Natural killer cell (primary cell): ENCODE measurements at regions not wholly inside any gene's neighbourhood (a gene's known extent, or its start where the extent isn't known, plus 50 kb on each side); places are given as distances from the start of the nearest gene placed in this dataset.

Source experiments
- ATAC-seq, 3 donors: fragments of 150-1000 bp in 2 of 3; fragments of 200-7000 bp in 1 of 3; cut with Tn5 transposase; 1 replicate in 1 of 3; 2 replicates in 2 of 3; pipeline ENCODE4 v1.10.0; 2021; ENCODE audit warnings: mild to moderate bottlenecking in 2 of 3, moderate library complexity in 2 of 3
- DNase-seq, 2 donors: peaks; one replicate each; pipeline versions ENCODE4 v3.0.0 to v3.0.0-alpha.2; 2013 to 2021; ENCODE audit warnings: mixed read lengths in 1 of 2
- H3K27ac ChIP-seq: one replicate; pipeline ENCODE4 v1.5.1; 2013; ENCODE audit warnings: mild to moderate bottlenecking, low read length
- H3K27me3 ChIP-seq: one replicate; pipeline ENCODE4 v1.6.1; 2013; ENCODE audit warnings: low read length; ENCODE audit not compliant: control insufficient read depth, insufficient read depth
- H3K36me3 ChIP-seq: one replicate; pipeline ENCODE4 v1.6.1; 2013; ENCODE audit warnings: low read length; ENCODE audit not compliant: control insufficient read depth, insufficient read depth
- H3K4me1 ChIP-seq: one replicate; pipeline ENCODE4 v1.6.1; 2013; ENCODE audit warnings: low read length; ENCODE audit not compliant: control insufficient read depth, insufficient read depth
- H3K4me3 ChIP-seq: one replicate; pipeline ENCODE4 v1.5.1; 2013; ENCODE audit warnings: low read length
- H3K9me3 ChIP-seq: one replicate; pipeline ENCODE4 v1.6.1; 2013; ENCODE audit warnings: low read length; ENCODE audit not compliant: control insufficient read depth, insufficient read depth
- H3K27ac Mint-ChIP-seq, 2 donors: one replicate each; pipeline ENCODE4 v1.8.0; 2022; ENCODE audit warnings: mild to moderate bottlenecking in 2 of 2, mixed read lengths in 2 of 2, moderate library complexity in 1 of 2
- H3K27me3 Mint-ChIP-seq, 2 donors: one replicate each; pipeline ENCODE4 v1.8.0; 2022; ENCODE audit warnings: low read depth in 2 of 2, mixed read lengths in 2 of 2
- H3K36me3 Mint-ChIP-seq: one replicate; pipeline ENCODE4 v1.8.0; 2022; ENCODE audit warnings: mixed read lengths
- H3K4me1 Mint-ChIP-seq, 2 donors: one replicate each; pipeline ENCODE4 v1.8.0; 2022; ENCODE audit warnings: mixed read lengths in 2 of 2
- H3K4me3 Mint-ChIP-seq: one replicate; pipeline ENCODE4 v1.8.0; 2022; ENCODE audit warnings: mild to moderate bottlenecking, moderate library complexity, mixed read lengths
- H3K9me3 Mint-ChIP-seq, 2 donors: one replicate each; pipeline ENCODE4 v1.8.0; 2022; ENCODE audit warnings: mixed read lengths in 2 of 2
- CTCF ChIP-seq: fragments of 200-600 bp; IDR thresholded peaks from one replicate; pipeline ENCODE4 v1.8.0; 2022; ENCODE audit warnings: antibody characterized with exemption
- WGBS: methylation state at CpG from one replicate; pipeline ENCODE4 v1.1.7; 2013; ENCODE audit warnings: missing lambda C conversion rate; ENCODE audit not compliant: insufficient coverage; 5-methylcytosine and 5-hydroxymethylcytosine counted together
- intact Hi-C: fragments of 100-400 bp; cut with micrococcal nuclease; formaldehyde crosslinking; loops from one replicate; pipeline ENCODE4 v1.14.2; 2022

- Histone ChIP-seq H3K27ac (no peak overlapping the region), H3K27me3 (no peaks in the 10 kb centered on the region), H3K4me3 (no peak overlapping the region), H3K9me3 (no peaks in the 10 kb centered on the region), H3K36me3 (no peaks in the 10 kb centered on the region), H3K4me1 (no peaks in the 10 kb centered on the region)
- H3K27ac Mint-ChIP-seq: no peak overlapping the region
- intact Hi-C loops: no loop called here
- H3K4me3 Mint-ChIP-seq: no peak overlapping the region
- WGBS: 80% methylated on average over 1 of the region's 1 CpG
- no peak for DNase-seq
- ATAC-seq: no peak
- no peaks in the 10 kb centered on the region for H3K36me3 Mint-ChIP-seq
- H3K27me3 Mint-ChIP-seq: peaks cover 5 to 11% of the 10 kb centered on the region in 2 donors
- no peaks in the 10 kb centered on the region for H3K9me3 Mint-ChIP-seq
- no peaks in the 10 kb centered on the region for H3K4me1 Mint-ChIP-seq
- TF ChIP-seq CTCF: no peak
Observed at GRCh38 chr5:143748516-143748915, 63.4 kb upstream of the HMHB1 start.

- H3K9me3 ChIP-seq: no peaks in the 10 kb centered on the region
- H3K4me1 ChIP-seq: no peaks in the 10 kb centered on the region
- Mint-ChIP-seq H3K27ac (no peak overlapping the region), H3K4me1 (peaks cover 5 to 7% of the 10 kb centered on the region in 2 donors), H3K27me3 (peaks cover 0 to 6% of the 10 kb centered on the region in 2 donors), H3K9me3 (no peaks in the 10 kb centered on the region), H3K4me3 (no peak overlapping the region), H3K36me3 (no peaks in the 10 kb centered on the region)
- ATAC-seq (no peak), DNase-seq (no peak)
- H3K36me3 ChIP-seq: no peaks in the 10 kb centered on the region
- 87% methylated on average over 4 of the region's 5 CpGs for WGBS
- H3K27me3 ChIP-seq: no peaks in the 10 kb centered on the region
- H3K4me3 ChIP-seq: no peak overlapping the region
- no peak for TF ChIP-seq CTCF
- H3K27ac ChIP-seq: no peak overlapping the region
- intact Hi-C loops: no loop called here
Observed at GRCh38 chr5:143742951-143743350, 69.0 kb upstream of the HMHB1 start.

GRCh38 chr5:143741421-143741820, 70.5 kb upstream of the HMHB1 start:
- no peaks in the 10 kb centered on the region for H3K9me3 Mint-ChIP-seq
- no peak for ATAC-seq
- Histone ChIP-seq H3K36me3 (no peaks in the 10 kb centered on the region), H3K27ac (no peak overlapping the region), H3K4me1 (no peaks in the 10 kb centered on the region), H3K27me3 (no peaks in the 10 kb centered on the region), H3K4me3 (no peak overlapping the region), H3K9me3 (no peaks in the 10 kb centered on the region)
- intact Hi-C loops: no loop called here
- TF ChIP-seq CTCF: no peak
- no peaks in the 10 kb centered on the region for H3K36me3 Mint-ChIP-seq
- no peak for DNase-seq
- WGBS: 43% methylated on average over 4 of the region's 4 CpGs
- H3K27me3 Mint-ChIP-seq: peaks cover 0 to 6% of the 10 kb centered on the region in 2 donors
- H3K27ac Mint-ChIP-seq: no peak overlapping the region
- H3K4me3 Mint-ChIP-seq: no peak overlapping the region
- peaks cover 5 to 7% of the 10 kb centered on the region in 2 donors for H3K4me1 Mint-ChIP-seq

GRCh38 chr5:143740956-143741355, 71.0 kb upstream of the HMHB1 start:
- intact Hi-C loops: no loop called here
- no peak overlapping the region for H3K4me3 ChIP-seq
- Mint-ChIP-seq H3K36me3 (no peaks in the 10 kb centered on the region), H3K27ac (no peak overlapping the region), H3K27me3 (peaks cover 0 to 6% of the 10 kb centered on the region in 2 donors), H3K9me3 (no peaks in the 10 kb centered on the region), H3K4me3 (no peak overlapping the region), H3K4me1 (peaks cover 5 to 7% of the 10 kb centered on the region in 2 donors)
- no peaks in the 10 kb centered on the region for H3K9me3 ChIP-seq
- no peak overlapping the region for H3K27ac ChIP-seq
- DNase-seq: no peak
- H3K4me1 ChIP-seq: no peaks in the 10 kb centered on the region
- no peaks in the 10 kb centered on the region for H3K27me3 ChIP-seq
- no peak for ATAC-seq
- no peaks in the 10 kb centered on the region for H3K36me3 ChIP-seq
- TF ChIP-seq CTCF: no peak
- WGBS: 63% methylated on average over 1 of the region's 1 CpG
